HFF-Myc (cell line): ENCODE measurements at regions not wholly inside any gene's neighbourhood (a gene's known extent, or its start where the extent isn't known, plus 50 kb on each side); places are given as distances from the start of the nearest gene placed in this dataset.

ENCODE experiments used
- DNase-seq: peaks from one replicate; pipeline ENCODE4 v3.0.0-alpha.2; 2011; ENCODE audit warnings: low read depth; ENCODE audit errors: extremely low read depth
- H3K4me3 ChIP-seq: replicated peaks from 2 replicates; pipeline ENCODE4 v1.5.1; 2011; ENCODE audit warnings: low read depth, mild to moderate bottlenecking, control low read depth, low read length
- TF ChIP-seq, protein P1 (sequence below): IDR thresholded peaks from 2 replicates; pipeline ENCODE4 v1.5.1; 2012; ENCODE audit warnings: mild to moderate bottlenecking, low read depth, low read length, control low read depth; ENCODE audit errors: missing control alignments

GRCh38 chr18:7325126-7325430 is 94.2 kb downstream of the LRRC30 start:
- DNase-seq: no peak
- TF ChIP-seq, protein P1, sequence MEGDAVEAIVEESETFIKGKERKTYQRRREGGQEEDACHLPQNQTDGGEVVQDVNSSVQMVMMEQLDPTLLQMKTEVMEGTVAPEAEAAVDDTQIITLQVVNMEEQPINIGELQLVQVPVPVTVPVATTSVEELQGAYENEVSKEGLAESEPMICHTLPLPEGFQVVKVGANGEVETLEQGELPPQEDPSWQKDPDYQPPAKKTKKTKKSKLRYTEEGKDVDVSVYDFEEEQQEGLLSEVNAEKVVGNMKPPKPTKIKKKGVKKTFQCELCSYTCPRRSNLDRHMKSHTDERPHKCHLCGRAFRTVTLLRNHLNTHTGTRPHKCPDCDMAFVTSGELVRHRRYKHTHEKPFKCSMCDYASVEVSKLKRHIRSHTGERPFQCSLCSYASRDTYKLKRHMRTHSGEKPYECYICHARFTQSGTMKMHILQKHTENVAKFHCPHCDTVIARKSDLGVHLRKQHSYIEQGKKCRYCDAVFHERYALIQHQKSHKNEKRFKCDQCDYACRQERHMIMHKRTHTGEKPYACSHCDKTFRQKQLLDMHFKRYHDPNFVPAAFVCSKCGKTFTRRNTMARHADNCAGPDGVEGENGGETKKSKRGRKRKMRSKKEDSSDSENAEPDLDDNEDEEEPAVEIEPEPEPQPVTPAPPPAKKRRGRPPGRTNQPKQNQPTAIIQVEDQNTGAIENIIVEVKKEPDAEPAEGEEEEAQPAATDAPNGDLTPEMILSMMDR: no peak
- no peak overlapping the region for H3K4me3 ChIP-seq

DNA sequence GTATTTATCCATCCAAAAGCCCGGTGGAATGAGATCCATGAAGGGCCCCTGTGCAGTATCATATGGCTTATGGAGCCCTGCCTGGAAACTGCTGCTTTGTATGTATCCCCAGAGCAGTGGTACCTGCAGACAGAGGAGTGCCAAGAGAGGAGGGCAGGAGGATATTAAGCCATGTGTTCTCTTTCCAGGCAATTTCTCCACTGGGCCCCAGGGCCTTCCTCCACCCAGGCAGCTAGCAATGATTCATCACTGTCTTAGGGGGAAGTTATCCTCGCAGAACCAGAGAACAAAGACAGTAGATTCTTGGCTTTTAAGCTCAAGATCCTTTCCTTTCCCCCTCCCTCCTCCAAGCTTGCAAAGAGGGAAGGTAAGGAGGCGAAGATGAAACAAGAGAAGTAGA is 98.1 kb downstream of the LRRC30 start:
- DNase-seq: no peak
- TF ChIP-seq, protein P1: no peak
- H3K4me3 ChIP-seq: no peak overlapping the region

GRCh38 chr18:7332452-7332851 is 101.6 kb downstream of the LRRC30 start:
- TF ChIP-seq, protein P1: no peak
- DNase-seq: no peak
- no peak overlapping the region for H3K4me3 ChIP-seq

DNA sequence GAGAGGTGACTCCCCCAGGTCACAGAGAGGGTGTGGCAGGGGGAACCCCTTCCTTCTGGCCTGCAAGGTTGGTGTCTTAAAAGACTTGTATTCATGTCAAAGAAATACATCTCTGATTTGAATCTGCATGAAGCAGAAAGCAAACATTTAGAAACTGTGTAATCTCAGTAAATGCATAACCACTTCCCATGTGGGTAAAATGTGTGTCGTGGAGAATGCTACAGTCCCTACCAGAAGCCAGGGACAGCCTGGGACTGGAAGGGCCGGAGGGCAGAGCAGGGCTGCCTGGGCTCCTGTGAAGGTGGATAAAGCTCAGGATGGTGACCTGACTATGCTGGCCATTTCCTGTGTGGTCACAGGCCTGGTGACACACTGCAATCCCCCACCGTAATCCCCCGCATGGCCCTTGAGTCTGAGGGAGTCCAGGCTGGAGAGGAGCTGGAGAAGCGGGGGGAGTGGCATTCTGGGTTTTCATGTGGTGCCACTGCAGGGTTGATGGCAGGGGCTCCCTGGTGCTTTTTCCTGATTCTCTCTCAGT is 102.2 kb downstream of the LRRC30 start:
- no peak overlapping the region for H3K4me3 ChIP-seq
- DNase-seq: no peak
- TF ChIP-seq, protein P1: no peak

DNA sequence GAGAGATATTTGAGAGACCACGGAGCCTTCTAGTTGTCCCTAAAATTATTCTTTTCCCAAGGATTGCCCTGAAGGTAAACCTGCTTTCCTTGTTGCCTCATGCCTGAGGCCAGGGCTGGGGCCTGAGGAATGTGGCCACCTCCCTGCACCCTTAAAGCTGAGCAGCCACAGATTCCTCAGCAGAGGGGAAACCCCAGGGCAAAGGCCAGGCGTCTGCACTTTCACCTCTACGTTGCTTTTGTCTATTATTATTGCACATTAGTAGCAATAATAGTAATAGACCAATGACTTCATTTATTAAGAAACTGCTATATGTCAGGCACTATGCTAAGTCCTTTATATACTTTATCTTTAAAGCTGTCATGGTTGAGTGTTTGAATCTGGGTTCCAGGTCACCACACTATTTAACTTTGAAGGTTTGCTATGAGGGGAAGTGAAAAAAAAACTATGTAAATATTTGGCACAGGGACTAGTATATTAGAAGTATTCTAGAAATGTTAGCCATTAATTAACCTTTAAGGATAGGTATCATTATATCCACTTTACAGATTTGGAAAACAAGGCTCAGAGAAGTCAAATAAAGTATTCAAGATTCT is 104.2 kb downstream of the LRRC30 start:
- TF ChIP-seq, protein P1: no peak
- DNase-seq: no peak
- no peak overlapping the region for H3K4me3 ChIP-seq

GRCh38 chr18:7336623-7337022 is 105.7 kb downstream of the LRRC30 start:
- TF ChIP-seq, protein P1: no peak
- no peak for DNase-seq

DNA sequence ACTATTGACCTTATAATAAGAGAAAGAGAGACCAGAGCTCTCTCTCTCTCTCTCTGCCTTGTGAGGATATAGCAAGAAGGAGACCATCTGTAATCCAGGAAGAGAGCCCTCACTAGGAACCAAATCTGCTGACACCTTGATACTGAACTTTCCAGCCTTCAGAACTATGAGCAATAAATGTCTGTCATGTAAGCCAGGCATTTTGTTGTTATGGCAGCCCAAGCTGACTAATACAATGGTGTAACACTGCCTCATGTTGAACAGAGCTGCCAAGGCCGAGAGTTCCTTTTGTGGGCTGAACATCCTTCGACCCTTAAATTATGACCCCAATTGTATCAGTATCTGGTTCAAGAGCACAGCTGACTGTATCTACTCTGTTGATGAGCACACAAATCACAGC is 108.0 kb downstream of the LRRC30 start:
- TF ChIP-seq, protein P1: no peak
- no peak overlapping the region for H3K4me3 ChIP-seq
- DNase-seq: no peak

More at GRCh38 chr18:7336623-7337022, 105.7 kb downstream of the LRRC30 start:
- H3K4me3 ChIP-seq: no peak overlapping the region
